ENCODE measurements at regions not wholly inside any gene's neighbourhood (a gene's known extent, or its start where the extent isn't known, plus 50 kb on each side); places are given as distances from the start of the nearest gene placed in this dataset.
"Not testable (repeated sequence)": the region's sequence is repeated elsewhere in the genome, so short reads cannot be mapped to it uniquely, and the experiment has no call there.

DNA sequence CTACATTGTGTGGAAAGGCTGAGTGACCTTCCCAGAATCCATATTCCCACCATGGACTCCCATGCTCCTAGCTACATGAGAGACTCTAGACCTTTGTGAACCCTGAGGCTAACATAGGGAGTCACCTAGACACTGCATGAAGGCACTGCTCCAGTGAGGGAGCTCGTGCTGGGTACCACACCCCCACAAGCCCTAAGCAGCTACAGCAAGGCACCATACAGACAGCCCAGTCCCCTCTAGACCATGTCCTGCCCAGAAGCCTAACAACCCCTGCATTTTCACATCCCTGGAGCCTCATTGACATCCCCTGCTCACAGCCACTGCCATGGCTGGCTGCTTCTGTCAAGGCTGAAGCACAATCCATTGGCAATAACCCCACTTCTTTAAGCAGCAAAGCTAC is 176.5 kb upstream of the CTNND2 start:
- Histone ChIP-seq H3K9me2 (ENCODE audit: insufficient read depth) (no peaks in the 10 kb centered on the region), H3K9me3 (ENCODE audit: control insufficient read depth in 1 of 2, insufficient read depth in 1 of 2, low read depth in 1 of 2, low read length in 2 of 2) (peaks cover 0 to 12% of the 10 kb centered on the region in 2 experiments; a peak in 2 of 4 replicates), H3K4me2 (ENCODE audit: low read length) (no peak overlapping the region), H3K4me3 (replicated peaks in 1 of 2; ENCODE audit: low read depth in 1 of 2, low read length in 2 of 2) (no peak overlapping the region), H3K27me3 (ENCODE audit: insufficient read depth, low read length) (no peaks in the 10 kb centered on the region), H3K27ac (ENCODE audit: low read depth, low read length) (no peak overlapping the region), H2AFZ (ENCODE audit: low read depth, low read length, poor library complexity, severe bottlenecking) (no peak overlapping the region), H3K9ac (ENCODE audit: low read length) (no peak overlapping the region), H3K4me1 (ENCODE audit: control insufficient read depth in 1 of 2, insufficient read depth in 2 of 2, low read length in 2 of 2) (no peaks in the 10 kb centered on the region), H3K79me2 (ENCODE audit: insufficient read depth, low read length) (no peaks in the 10 kb centered on the region), H3K36me3 (ENCODE audit: control insufficient read depth in 1 of 2, insufficient read depth in 2 of 2, low read length in 2 of 2) (no peaks in the 10 kb centered on the region), H4K20me1 (ENCODE audit: insufficient read depth) (no peaks in the 10 kb centered on the region; the same call in 1 of the 2 replicates)
- TF ChIP-seq EGR1 (IDR thresholded peaks at IDR 0.05; ENCODE audit: low read depth) = no peak
- TF ChIP-seq TCF7L2 (IDR thresholded peaks at IDR 0.05; ENCODE audit: borderline replicate concordance, extremely low read depth, insufficient read depth, insufficient read length) = no peak
- TF ChIP-seq EZH2 (IDR thresholded peaks at IDR 0.05) = no peak
- no peak for TF ChIP-seq CBX3 (IDR thresholded peaks at IDR 0.05; ENCODE audit: low read depth)
- no peak for TF ChIP-seq POLR2A (IDR thresholded peaks at IDR 0.05; ENCODE audit: borderline replicate concordance, extremely low read depth, insufficient read depth, insufficient read length)
- no peak for TF ChIP-seq YY1 (IDR thresholded peaks at IDR 0.05; ENCODE audit: extremely low read depth, insufficient replicate concordance, low read depth, low read length)
- TF ChIP-seq ZNF274 (IDR thresholded peaks at IDR 0.05; ENCODE audit: low read depth, low read length) = no peak
- TF ChIP-seq, protein P1, sequence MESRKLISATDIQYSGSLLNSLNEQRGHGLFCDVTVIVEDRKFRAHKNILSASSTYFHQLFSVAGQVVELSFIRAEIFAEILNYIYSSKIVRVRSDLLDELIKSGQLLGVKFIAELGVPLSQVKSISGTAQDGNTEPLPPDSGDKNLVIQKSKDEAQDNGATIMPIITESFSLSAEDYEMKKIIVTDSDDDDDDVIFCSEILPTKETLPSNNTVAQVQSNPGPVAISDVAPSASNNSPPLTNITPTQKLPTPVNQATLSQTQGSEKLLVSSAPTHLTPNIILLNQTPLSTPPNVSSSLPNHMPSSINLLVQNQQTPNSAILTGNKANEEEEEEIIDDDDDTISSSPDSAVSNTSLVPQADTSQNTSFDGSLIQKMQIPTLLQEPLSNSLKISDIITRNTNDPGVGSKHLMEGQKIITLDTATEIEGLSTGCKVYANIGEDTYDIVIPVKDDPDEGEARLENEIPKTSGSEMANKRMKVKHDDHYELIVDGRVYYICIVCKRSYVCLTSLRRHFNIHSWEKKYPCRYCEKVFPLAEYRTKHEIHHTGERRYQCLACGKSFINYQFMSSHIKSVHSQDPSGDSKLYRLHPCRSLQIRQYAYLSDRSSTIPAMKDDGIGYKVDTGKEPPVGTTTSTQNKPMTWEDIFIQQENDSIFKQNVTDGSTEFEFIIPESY (IDR thresholded peaks at IDR 0.05; ENCODE audit: extremely low read depth, insufficient replicate concordance, low read length) = no peak
- no peak for TF ChIP-seq POLR2AphosphoS5 (IDR thresholded peaks at IDR 0.05; ENCODE audit: low read depth, low read length)
- no peak for TF ChIP-seq SIN3A (IDR thresholded peaks at IDR 0.05; ENCODE audit: low read depth)
- TF ChIP-seq SP1 (IDR thresholded peaks at IDR 0.05; ENCODE audit: low read depth) = no peak
- TF ChIP-seq, protein P2, sequence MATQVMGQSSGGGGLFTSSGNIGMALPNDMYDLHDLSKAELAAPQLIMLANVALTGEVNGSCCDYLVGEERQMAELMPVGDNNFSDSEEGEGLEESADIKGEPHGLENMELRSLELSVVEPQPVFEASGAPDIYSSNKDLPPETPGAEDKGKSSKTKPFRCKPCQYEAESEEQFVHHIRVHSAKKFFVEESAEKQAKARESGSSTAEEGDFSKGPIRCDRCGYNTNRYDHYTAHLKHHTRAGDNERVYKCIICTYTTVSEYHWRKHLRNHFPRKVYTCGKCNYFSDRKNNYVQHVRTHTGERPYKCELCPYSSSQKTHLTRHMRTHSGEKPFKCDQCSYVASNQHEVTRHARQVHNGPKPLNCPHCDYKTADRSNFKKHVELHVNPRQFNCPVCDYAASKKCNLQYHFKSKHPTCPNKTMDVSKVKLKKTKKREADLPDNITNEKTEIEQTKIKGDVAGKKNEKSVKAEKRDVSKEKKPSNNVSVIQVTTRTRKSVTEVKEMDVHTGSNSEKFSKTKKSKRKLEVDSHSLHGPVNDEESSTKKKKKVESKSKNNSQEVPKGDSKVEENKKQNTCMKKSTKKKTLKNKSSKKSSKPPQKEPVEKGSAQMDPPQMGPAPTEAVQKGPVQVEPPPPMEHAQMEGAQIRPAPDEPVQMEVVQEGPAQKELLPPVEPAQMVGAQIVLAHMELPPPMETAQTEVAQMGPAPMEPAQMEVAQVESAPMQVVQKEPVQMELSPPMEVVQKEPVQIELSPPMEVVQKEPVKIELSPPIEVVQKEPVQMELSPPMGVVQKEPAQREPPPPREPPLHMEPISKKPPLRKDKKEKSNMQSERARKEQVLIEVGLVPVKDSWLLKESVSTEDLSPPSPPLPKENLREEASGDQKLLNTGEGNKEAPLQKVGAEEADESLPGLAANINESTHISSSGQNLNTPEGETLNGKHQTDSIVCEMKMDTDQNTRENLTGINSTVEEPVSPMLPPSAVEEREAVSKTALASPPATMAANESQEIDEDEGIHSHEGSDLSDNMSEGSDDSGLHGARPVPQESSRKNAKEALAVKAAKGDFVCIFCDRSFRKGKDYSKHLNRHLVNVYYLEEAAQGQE (IDR thresholded peaks at IDR 0.05; ENCODE audit: low read depth) = no peak
- TF ChIP-seq SRF (IDR thresholded peaks at IDR 0.05; ENCODE audit: low read depth) = no peak
- no peak for TF ChIP-seq ELF1 (IDR thresholded peaks at IDR 0.05; ENCODE audit: borderline replicate concordance, low read depth)
- no peak for TF ChIP-seq RAD21 (IDR thresholded peaks at IDR 0.05; ENCODE audit: low read depth)
- TF ChIP-seq FOSL1 (IDR thresholded peaks at IDR 0.05; ENCODE audit: low read depth) = no peak
- TF ChIP-seq, protein P3, sequence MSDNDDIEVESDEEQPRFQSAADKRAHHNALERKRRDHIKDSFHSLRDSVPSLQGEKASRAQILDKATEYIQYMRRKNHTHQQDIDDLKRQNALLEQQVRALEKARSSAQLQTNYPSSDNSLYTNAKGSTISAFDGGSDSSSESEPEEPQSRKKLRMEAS (IDR thresholded peaks at IDR 0.05) = no peak
- no peak for TF ChIP-seq ZFX (IDR thresholded peaks at IDR 0.05)
- TF ChIP-seq, protein P4, sequence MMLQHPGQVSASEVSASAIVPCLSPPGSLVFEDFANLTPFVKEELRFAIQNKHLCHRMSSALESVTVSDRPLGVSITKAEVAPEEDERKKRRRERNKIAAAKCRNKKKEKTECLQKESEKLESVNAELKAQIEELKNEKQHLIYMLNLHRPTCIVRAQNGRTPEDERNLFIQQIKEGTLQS (IDR thresholded peaks at IDR 0.05) = no peak
- ChIA-PET POLR2A (no interaction called here), CTCF (no interaction called here), RAD21 (ENCODE audit: low non-redundant PET in 1 of 2, low total read pairs in 2 of 2, uncharacterized antibody in 2 of 2, unreplicated experiment in 2 of 2) (no interaction called here)
- ATAC-seq (no peak), DNase-seq (ENCODE audit: low read depth, low spot score) (no peak)
- BruUV-seq (replicated peaks) = no TSS peak
- intact Hi-C loops (cut with micrococcal nuclease) = no loop called here

DNA sequence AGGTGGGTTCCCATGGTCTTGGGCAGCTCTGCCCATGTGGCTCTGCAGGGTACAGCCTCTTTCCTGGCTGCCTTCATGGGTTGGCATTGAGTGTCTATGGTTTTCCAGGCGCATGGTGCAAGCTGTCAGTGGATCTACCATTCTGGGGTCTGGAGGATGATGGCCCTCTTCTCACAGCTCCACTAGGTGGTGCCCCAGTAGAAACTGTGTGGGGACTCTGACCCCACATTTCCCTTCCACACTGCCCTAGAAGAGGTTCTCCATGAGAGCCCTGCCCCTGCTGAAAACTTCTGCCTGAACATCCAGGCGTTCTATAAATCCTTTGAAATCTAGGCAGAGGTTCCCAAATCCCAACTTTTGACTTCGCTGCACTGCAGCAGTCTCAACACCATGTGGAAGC is 174.0 kb upstream of the CTNND2 start:
- H3K4me1 ChIP-seq (ENCODE audit: control insufficient read depth in 1 of 2, insufficient read depth in 2 of 2, low read length in 2 of 2); DNase-seq (ENCODE audit: low read depth, low spot score); H2AFZ ChIP-seq (ENCODE audit: low read depth, low read length, poor library complexity, severe bottlenecking); POLR2A ChIA-PET; RAD21 ChIA-PET (ENCODE audit: low non-redundant PET in 1 of 2, low total read pairs in 2 of 2, uncharacterized antibody in 2 of 2, unreplicated experiment in 2 of 2); H4K20me1 ChIP-seq (ENCODE audit: insufficient read depth); H3K9ac ChIP-seq (ENCODE audit: low read length); H3K4me2 ChIP-seq (ENCODE audit: low read length); H3K27ac ChIP-seq (ENCODE audit: low read depth, low read length); CTCF ChIA-PET; H3K79me2 ChIP-seq (ENCODE audit: insufficient read depth, low read length); H3K36me3 ChIP-seq (ENCODE audit: control insufficient read depth in 1 of 2, insufficient read depth in 2 of 2, low read length in 2 of 2); H3K27me3 ChIP-seq (ENCODE audit: insufficient read depth, low read length); ATAC-seq; H3K9me2 ChIP-seq (ENCODE audit: insufficient read depth); intact Hi-C loops (cut with micrococcal nuclease); BruUV-seq (replicated peaks); H3K4me3 ChIP-seq (replicated peaks in 1 of 2; ENCODE audit: low read depth in 1 of 2, low read length in 2 of 2): not testable (repeated sequence)
- peaks cover 0 to 14% of the 10 kb centered on the region in 2 experiments; a peak in 2 of 4 replicates for H3K9me3 ChIP-seq (ENCODE audit: control insufficient read depth in 1 of 2, insufficient read depth in 1 of 2, low read depth in 1 of 2, low read length in 2 of 2)

Measured in HCT116 (cell line).